ENCODE measurements at regions not wholly inside any gene's neighbourhood (a gene's known extent, or its start where the extent isn't known, plus 50 kb on each side); places are given as distances from the start of the nearest gene placed in this dataset.

GRCh38 chr1:89451011-89451410 lies 73.6 kb upstream of the LRRC8B start:
- 34% methylated on average over 2 of the region's 2 CpGs for WGBS (ENCODE audit: insufficient coverage)
- no peak for DNase-seq
- intact Hi-C loops (cut with micrococcal nuclease), result no loop called here

DNA sequence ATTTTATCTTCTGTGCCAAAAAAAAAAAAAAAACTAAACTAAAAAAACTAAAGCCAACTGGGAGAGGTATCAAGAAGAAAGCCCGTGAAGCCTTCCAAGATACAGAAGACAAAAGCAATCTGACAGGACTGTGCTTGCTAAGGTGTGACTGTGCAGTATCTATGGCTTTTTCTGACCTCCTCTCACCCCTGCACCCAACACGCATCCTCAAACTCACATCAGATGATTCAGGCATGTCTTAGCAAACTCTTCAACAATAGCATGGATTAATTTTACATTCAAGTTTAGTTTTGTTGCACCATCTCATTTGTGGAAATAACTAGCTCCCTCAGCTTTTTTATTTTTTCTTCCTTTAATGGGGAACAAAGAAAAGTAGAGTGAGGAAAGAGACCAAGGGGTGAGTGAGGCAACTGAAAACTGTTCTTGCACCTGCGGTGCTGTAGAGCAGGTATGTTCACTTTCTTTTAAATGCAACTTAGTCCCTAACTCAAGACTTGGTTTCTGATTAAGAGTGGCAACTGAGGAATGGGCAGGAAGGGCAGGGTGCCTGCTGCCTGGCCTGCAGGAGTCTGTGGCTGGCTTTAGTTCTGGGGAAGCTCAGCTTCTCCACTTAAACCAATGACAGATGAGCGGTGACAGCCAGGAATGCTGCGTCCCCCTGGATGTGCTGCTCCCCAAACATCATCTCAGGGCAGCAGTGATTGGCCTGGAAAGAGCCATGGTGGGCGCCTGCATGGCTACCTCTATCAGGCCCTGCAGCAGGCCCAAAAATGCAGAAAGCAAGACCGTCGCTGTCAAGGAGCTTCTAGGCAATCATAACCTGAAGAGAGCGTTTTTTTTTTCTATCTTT lies 71.3 kb upstream of the LRRC8B start:
- intact Hi-C loops (cut with micrococcal nuclease), result no loop called here
- TF ChIP-seq CTCF (IDR thresholded peaks at IDR 0.05), result no peak
- no peaks in the 10 kb centered on the region for H3K9me3 ChIP-seq (ENCODE audit: control insufficient read depth, insufficient read depth, low read length)
- H3K27me3 ChIP-seq (ENCODE audit: control insufficient read depth, insufficient read depth, low read length), result peaks cover 9% of the 10 kb centered on the region
- no peak overlapping the region for H3K4me3 Mint-ChIP-seq
- H3K9me3 Mint-ChIP-seq, result no peaks in the 10 kb centered on the region
- H3K36me3 Mint-ChIP-seq, result no peaks in the 10 kb centered on the region
- DNase-seq (no peak), ATAC-seq (no peak)
- no peak overlapping the region for H3K4me3 ChIP-seq (ENCODE audit: low read length)
- H3K4me1 ChIP-seq (ENCODE audit: control insufficient read depth, insufficient read depth, low read length), result no peaks in the 10 kb centered on the region
- H3K27ac Mint-ChIP-seq, result no peak overlapping the region
- H3K27me3 Mint-ChIP-seq (ENCODE audit: low read depth in 2 of 2), result peaks cover 28 to 38% of the 10 kb centered on the region in 2 donors
- H3K4me1 Mint-ChIP-seq, result peaks cover 0 to 4% of the 10 kb centered on the region in 2 donors
- H3K27ac ChIP-seq (ENCODE audit: low read length), result no peak overlapping the region
- H3K36me3 ChIP-seq (ENCODE audit: control insufficient read depth, insufficient read depth, low read length), result no peaks in the 10 kb centered on the region
- 97% methylated on average over 8 of the region's 9 CpGs for WGBS (ENCODE audit: insufficient coverage)

More at GRCh38 chr1:89451011-89451410, 73.6 kb upstream of the LRRC8B start:
- TF ChIP-seq CTCF (IDR thresholded peaks at IDR 0.05), result no peak
- no peak overlapping the region for H3K4me3 ChIP-seq (ENCODE audit: low read length)
- peaks cover 8% of the 10 kb centered on the region for H3K27me3 ChIP-seq (ENCODE audit: control insufficient read depth, insufficient read depth, low read length)
- H3K9me3 Mint-ChIP-seq, result no peaks in the 10 kb centered on the region
- H3K27ac ChIP-seq (ENCODE audit: low read length), result no peak overlapping the region
- H3K9me3 ChIP-seq (ENCODE audit: control insufficient read depth, insufficient read depth, low read length), result no peaks in the 10 kb centered on the region
- no peaks in the 10 kb centered on the region for H3K4me1 ChIP-seq (ENCODE audit: control insufficient read depth, insufficient read depth, low read length)
- H3K4me1 Mint-ChIP-seq, result peaks cover 0 to 4% of the 10 kb centered on the region in 2 donors
- H3K36me3 Mint-ChIP-seq, result no peaks in the 10 kb centered on the region
- no peaks in the 10 kb centered on the region for H3K36me3 ChIP-seq (ENCODE audit: control insufficient read depth, insufficient read depth, low read length)
- peaks cover 23 to 30% of the 10 kb centered on the region in 2 donors for H3K27me3 Mint-ChIP-seq (ENCODE audit: low read depth in 2 of 2)
- no peak overlapping the region for H3K4me3 Mint-ChIP-seq
- no peak for ATAC-seq
- no peak overlapping the region for H3K27ac Mint-ChIP-seq

- ATAC-seq (peak; percentile 85 to 93 (median 92)), DNase-seq (peak; percentile 33 to 81)
- H3K9me3 ChIP-seq (ENCODE audit: control insufficient read depth, insufficient read depth, low read length), result no peaks in the 10 kb centered on the region
- intact Hi-C loops (cut with micrococcal nuclease), result loop anchor here (1.0 kb wide), 4 partner anchors 369 to 519 kb away; no protein-coding TSS in a partner anchor
- H3K27ac Mint-ChIP-seq, result no peak overlapping the region
- H3K27me3 ChIP-seq (ENCODE audit: control insufficient read depth, insufficient read depth, low read length), result peaks cover 9% of the 10 kb centered on the region
- no peak overlapping the region for H3K27ac ChIP-seq (ENCODE audit: low read length)
- H3K36me3 Mint-ChIP-seq, result no peaks in the 10 kb centered on the region
- WGBS (ENCODE audit: insufficient coverage), result 52% methylated on average over 6 of the region's 7 CpGs
- peaks cover 30 to 44% of the 10 kb centered on the region in 2 donors for H3K27me3 Mint-ChIP-seq (ENCODE audit: low read depth in 2 of 2)
- H3K4me1 ChIP-seq (ENCODE audit: control insufficient read depth, insufficient read depth, low read length), result no peaks in the 10 kb centered on the region
- no peak overlapping the region for H3K4me3 Mint-ChIP-seq
- TF ChIP-seq CTCF (IDR thresholded peaks at IDR 0.05), result peak; percentile 80
- H3K36me3 ChIP-seq (ENCODE audit: control insufficient read depth, insufficient read depth, low read length), result no peaks in the 10 kb centered on the region
- H3K4me1 Mint-ChIP-seq, result peaks cover 0 to 4% of the 10 kb centered on the region in 2 donors
- H3K9me3 Mint-ChIP-seq, result no peaks in the 10 kb centered on the region
- H3K4me3 ChIP-seq (ENCODE audit: low read length), result no peak overlapping the region
Measured at GRCh38 chr1:89454845-89455521, 69.6 kb upstream of the LRRC8B start.
